ENCODE measurements at regions not wholly inside any gene's neighbourhood (a gene's known extent, or its start where the extent isn't known, plus 50 kb on each side); places are given as distances from the start of the nearest gene placed in this dataset.

GRCh38 chr14:40581264-40581663 is 1025.4 kb upstream of the LRFN5 start:
- TF ChIP-seq ZNF274 (IDR thresholded peaks at IDR 0.05; ENCODE audit: low read depth, low read length) = no peak
- TF ChIP-seq SUZ12 (IDR thresholded peaks at IDR 0.05; ENCODE audit: extremely low read depth, insufficient read depth, insufficient read length) = no peak
